Liver (tissue), 8 donors: ENCODE measurements at regions not wholly inside any gene's neighbourhood (a gene's known extent, or its start where the extent isn't known, plus 50 kb on each side); places are given as distances from the start of the nearest gene placed in this dataset.

ENCODE experiments used
- DNase-seq: peaks from one replicate; pipeline ENCODE4 v3.0.0-alpha.2; 2017; ENCODE audit warnings: low spot score
- H3K27ac ChIP-seq, 2 donors: one replicate each; pipeline ENCODE4 v1.7.0; 2013; ENCODE audit warnings: inconsistent platforms in 2 of 2, low read length in 2 of 2, control low read depth in 1 of 2, low read depth in 1 of 2, mild to moderate bottlenecking in 1 of 2
- H3K27me3 ChIP-seq, 4 donors: one replicate each; pipeline versions ENCODE4 v1.6.1 to v1.7.0; 2013; ENCODE audit warnings: low read length in 3 of 4, inconsistent platforms in 1 of 4, mild to moderate bottlenecking in 1 of 4, moderate library complexity in 1 of 4; ENCODE audit not compliant: control insufficient read depth in 4 of 4, insufficient read depth in 4 of 4
- H3K36me3 ChIP-seq, 4 donors: one replicate each; pipeline versions ENCODE4 v1.6.1 to v1.7.0; 2013; ENCODE audit warnings: low read length in 3 of 4, mild to moderate bottlenecking in 3 of 4, low read depth in 1 of 4, moderate library complexity in 1 of 4; ENCODE audit not compliant: control insufficient read depth in 4 of 4, insufficient read depth in 3 of 4
- H3K4me1 ChIP-seq, 4 donors: one replicate each; pipeline versions ENCODE4 v1.6.1 to v1.7.0; 2013; ENCODE audit warnings: low read length in 3 of 4, mild to moderate bottlenecking in 3 of 4, moderate library complexity in 1 of 4; ENCODE audit not compliant: control insufficient read depth in 4 of 4, insufficient read depth in 4 of 4
- H3K4me3 ChIP-seq, 3 donors: one replicate each; pipeline versions ENCODE4 v1.6.1 to v1.7.0; 2013; ENCODE audit warnings: low read length in 3 of 3, control low read depth in 1 of 3, low read depth in 1 of 3, mild to moderate bottlenecking in 1 of 3
- H3K9ac ChIP-seq, 2 donors: one replicate each; pipeline ENCODE4 v1.7.0; 2013; ENCODE audit warnings: low read length in 2 of 2, mild to moderate bottlenecking in 2 of 2, moderate library complexity in 2 of 2, control low read depth in 1 of 2, low read depth in 1 of 2
- H3K9me3 ChIP-seq, 4 donors: one replicate each; pipeline versions ENCODE4 v1.6.1 to v1.7.0; 2013; ENCODE audit warnings: low read length in 3 of 4; ENCODE audit not compliant: control insufficient read depth in 4 of 4
- CTCF ChIP-seq: fragments of 150-350 bp; IDR thresholded peaks from 2 replicates; pipeline ENCODE4 v1.5.1; 2017; ENCODE audit warnings: improper control_type of control experiment, low read depth, low read length; ENCODE audit not compliant: missing input control
- EGR1 ChIP-seq, 2 donors: IDR thresholded peaks; 2 replicates each; pipeline ENCODE4 v1.6.1; 2016 to 2018; ENCODE audit warnings: antibody characterized with exemption in 2 of 2, low read depth in 2 of 2
- FOXA1 ChIP-seq: IDR thresholded peaks from 2 replicates; pipeline ENCODE4 v1.6.1; 2016; ENCODE audit warnings: antibody characterized with exemption
- FOXA2 ChIP-seq: IDR thresholded peaks from 2 replicates; pipeline ENCODE4 v1.6.1; 2016; ENCODE audit warnings: antibody characterized with exemption
- GABPA ChIP-seq, 2 donors: IDR thresholded peaks in 1 of 2; conservative IDR thresholded peaks in 1 of 2; 2 replicates each; pipeline ENCODE4 v1.6.1; 2016; ENCODE audit warnings: antibody characterized with exemption in 2 of 2, mild to moderate bottlenecking in 1 of 2, moderate library complexity in 1 of 2
- HNF4G ChIP-seq: IDR thresholded peaks from 2 replicates; pipeline ENCODE4 v1.6.1; 2016; ENCODE audit warnings: antibody characterized with exemption
- JUND ChIP-seq, 2 donors: IDR thresholded peaks; 2 replicates each; pipeline ENCODE4 v1.6.1; 2016; ENCODE audit warnings: antibody characterized with exemption in 2 of 2
- RAD21 ChIP-seq, 2 donors: IDR thresholded peaks; 2 replicates each; pipeline ENCODE4 v1.6.1; 2016; ENCODE audit warnings: antibody characterized with exemption in 2 of 2, mild to moderate bottlenecking in 2 of 2
- RXRA ChIP-seq, 2 donors: IDR thresholded peaks; 2 replicates each; pipeline ENCODE4 v1.6.1; 2017 to 2018; ENCODE audit warnings: antibody characterized with exemption in 2 of 2, mild to moderate bottlenecking in 1 of 2
- SP1 ChIP-seq: IDR thresholded peaks from 2 replicates; pipeline ENCODE4 v1.6.1; 2018; ENCODE audit warnings: antibody characterized with exemption, mild to moderate bottlenecking
- TAF1 ChIP-seq: conservative IDR thresholded peaks from 2 replicates; pipeline ENCODE4 v1.6.1; 2016; ENCODE audit warnings: antibody characterized with exemption, mild to moderate bottlenecking
- ZBTB33 ChIP-seq: IDR thresholded peaks from 2 replicates; pipeline ENCODE4 v1.6.1; 2016; ENCODE audit warnings: antibody characterized with exemption
- WGBS: extraction: QIAGEN DNeasy Blood & Tissue Kit; methylation state at CpG from one replicate; pipeline ENCODE4 v1.1.7; 2013; 5-methylcytosine and 5-hydroxymethylcytosine counted together
- TF ChIP-seq, protein P1 (sequence below): IDR thresholded peaks from 2 replicates; pipeline ENCODE4 v1.6.1; 2016; ENCODE audit warnings: antibody characterized with exemption, mild to moderate bottlenecking
- donor health status: healthy.
- donor health status: healthy.
- donor health status: healthy.
- donor health status: healthy.
- donor health status: healthy.

DNA sequence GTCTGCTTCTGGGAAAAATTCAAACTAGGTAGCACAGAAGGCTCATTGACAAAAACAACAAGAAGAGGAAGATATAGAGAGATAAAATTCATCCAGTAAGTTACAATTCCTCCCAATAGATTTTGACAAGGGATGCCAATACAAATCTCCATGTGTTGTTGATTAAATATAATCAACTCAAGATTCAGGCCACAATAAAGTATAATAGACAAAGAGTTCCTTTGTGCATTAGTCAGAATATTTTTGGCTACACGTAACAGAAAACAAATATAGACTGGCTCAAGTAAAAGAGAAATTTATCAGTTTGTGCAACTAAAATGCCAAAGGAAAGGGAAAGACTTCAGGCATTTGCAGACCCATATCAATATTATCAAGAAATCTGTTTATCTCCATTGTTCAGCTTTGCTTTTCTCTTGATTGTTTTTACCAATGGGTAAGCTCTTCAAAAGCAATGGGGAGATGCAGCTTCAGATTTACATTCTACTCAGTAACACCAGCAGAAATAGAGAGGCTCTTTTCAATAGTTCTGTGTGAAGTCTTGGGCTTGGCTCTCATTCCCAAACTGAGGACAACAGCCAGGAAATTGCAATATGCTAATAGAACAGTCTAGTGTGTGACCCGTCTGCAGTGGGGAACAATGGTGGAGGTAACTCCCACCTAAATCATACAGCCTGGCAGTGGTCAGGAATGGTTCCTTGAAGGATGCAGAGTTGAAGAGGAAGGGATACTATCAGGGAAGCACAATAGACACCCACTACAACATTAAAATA, 77.6 kb upstream of the PROK2 start (continued):
- TF ChIP-seq SP1 (no peak), EGR1 (IDR thresholded peaks at IDR 0.05; ENCODE audit: low read depth in 2 of 2) (no peak), FOXA2 (no peak), RXRA (IDR thresholded peaks at IDR 0.05) (no peak), HNF4G (no peak), RAD21 (IDR thresholded peaks at IDR 0.05) (no peak), ZBTB33 (no peak), GABPA (IDR thresholded peaks at IDR 0.05 in 1 of 2, conservative IDR thresholded peaks at IDR 0.05 in 1 of 2) (no peak), JUND (IDR thresholded peaks at IDR 0.05) (no peak), FOXA1 (no peak)

DNA sequence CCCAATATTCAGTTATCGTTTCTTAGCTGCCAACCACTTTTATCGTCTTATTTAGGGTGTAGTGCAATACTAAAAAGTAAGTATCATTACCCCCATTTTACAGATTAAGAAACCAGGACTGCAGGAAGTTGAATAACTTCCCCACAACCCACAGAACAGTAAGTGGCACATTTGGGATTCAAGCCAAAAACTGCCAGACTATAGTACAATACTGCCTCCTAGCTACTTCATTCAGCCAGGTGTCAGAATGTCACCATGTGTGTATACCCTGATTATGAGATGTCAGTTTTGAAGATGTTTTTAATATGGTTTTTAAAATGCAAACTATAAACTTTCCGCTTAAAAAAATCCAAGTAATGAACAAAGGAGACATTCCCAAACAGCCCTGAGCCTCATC, 74.2 kb upstream of the PROK2 start:
- Histone ChIP-seq H3K9me3 (peaks cover 0 to 13% (median 10%) of the 10 kb centered on the region in 4 donors), H3K4me1 (no peaks in the 10 kb centered on the region), H3K9ac (no peak overlapping the region), H3K27ac (no peak overlapping the region), H3K4me3 (no peak overlapping the region), H3K27me3 (peaks cover 0 to 2% (median 0%) of the 10 kb centered on the region in 4 donors), H3K36me3 (no peaks in the 10 kb centered on the region)
- 75% methylated on average over 3 of the region's 3 CpGs for WGBS
- no peak for TF ChIP-seq SP1
- peak; percentile 58 to 71 for TF ChIP-seq RAD21 (IDR thresholded peaks at IDR 0.05)
- peak; percentile 33 for TF ChIP-seq CTCF
- TF ChIP-seq, protein P1, sequence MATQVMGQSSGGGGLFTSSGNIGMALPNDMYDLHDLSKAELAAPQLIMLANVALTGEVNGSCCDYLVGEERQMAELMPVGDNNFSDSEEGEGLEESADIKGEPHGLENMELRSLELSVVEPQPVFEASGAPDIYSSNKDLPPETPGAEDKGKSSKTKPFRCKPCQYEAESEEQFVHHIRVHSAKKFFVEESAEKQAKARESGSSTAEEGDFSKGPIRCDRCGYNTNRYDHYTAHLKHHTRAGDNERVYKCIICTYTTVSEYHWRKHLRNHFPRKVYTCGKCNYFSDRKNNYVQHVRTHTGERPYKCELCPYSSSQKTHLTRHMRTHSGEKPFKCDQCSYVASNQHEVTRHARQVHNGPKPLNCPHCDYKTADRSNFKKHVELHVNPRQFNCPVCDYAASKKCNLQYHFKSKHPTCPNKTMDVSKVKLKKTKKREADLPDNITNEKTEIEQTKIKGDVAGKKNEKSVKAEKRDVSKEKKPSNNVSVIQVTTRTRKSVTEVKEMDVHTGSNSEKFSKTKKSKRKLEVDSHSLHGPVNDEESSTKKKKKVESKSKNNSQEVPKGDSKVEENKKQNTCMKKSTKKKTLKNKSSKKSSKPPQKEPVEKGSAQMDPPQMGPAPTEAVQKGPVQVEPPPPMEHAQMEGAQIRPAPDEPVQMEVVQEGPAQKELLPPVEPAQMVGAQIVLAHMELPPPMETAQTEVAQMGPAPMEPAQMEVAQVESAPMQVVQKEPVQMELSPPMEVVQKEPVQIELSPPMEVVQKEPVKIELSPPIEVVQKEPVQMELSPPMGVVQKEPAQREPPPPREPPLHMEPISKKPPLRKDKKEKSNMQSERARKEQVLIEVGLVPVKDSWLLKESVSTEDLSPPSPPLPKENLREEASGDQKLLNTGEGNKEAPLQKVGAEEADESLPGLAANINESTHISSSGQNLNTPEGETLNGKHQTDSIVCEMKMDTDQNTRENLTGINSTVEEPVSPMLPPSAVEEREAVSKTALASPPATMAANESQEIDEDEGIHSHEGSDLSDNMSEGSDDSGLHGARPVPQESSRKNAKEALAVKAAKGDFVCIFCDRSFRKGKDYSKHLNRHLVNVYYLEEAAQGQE = no peak
- TF ChIP-seq TAF1 = no peak
- no peak for TF ChIP-seq EGR1 (IDR thresholded peaks at IDR 0.05; ENCODE audit: low read depth in 2 of 2)
- DNase-seq = no peak
